IMR-90 (cell line): ENCODE measurements at regions not wholly inside any gene's neighbourhood (a gene's known extent, or its start where the extent isn't known, plus 50 kb on each side); places are given as distances from the start of the nearest gene placed in this dataset.

Experiments used
- ATAC-seq: fragments of 200-7000 bp; cut with Tn5 transposase; 2 replicates; pipeline ENCODE4 v1.9.1; 2020; ENCODE audit warnings: low read depth, mild to moderate bottlenecking, moderate library complexity
- BruUV-seq: library from RNA; stranded (reverse); fragments of 400-500 nt; replicated peaks from 2 replicates; lab custom pipeline; 2021; lab: Mats Ljungman, UMichigan
- CTCF ChIA-PET: fragments of 300-600 bp; formaldehyde crosslinking; extraction: SDS; loops from one replicate; lab custom pipeline; 2021; ENCODE audit warnings: antibody characterized with exemption; lab: Yijun Ruan, JAX
- POLR2A ChIA-PET: fragments of 300-600 bp; sonication (Branson Sonifier 250); formaldehyde crosslinking; loops from one replicate; lab custom pipeline; 2022; ENCODE audit warnings: antibody characterized with exemption; ENCODE audit not compliant: unreplicated experiment; lab: Charles Lee
- DNase-seq: peaks from one replicate; pipeline ENCODE4 v3.0.0; 2013
- H2AFZ ChIP-seq: replicated peaks from 2 replicates; pipeline ENCODE3; 2013; ENCODE audit warnings: low read length, mild to moderate bottlenecking; ENCODE audit not compliant: poor library complexity
- H2AK5ac ChIP-seq: 2 replicates; pipeline ENCODE4 v1.6.1; 2013; ENCODE audit warnings: low read depth, low read length, inconsistent platforms
- H2AK9ac ChIP-seq: replicated peaks from 2 replicates; pipeline ENCODE3; 2013; ENCODE audit warnings: mild to moderate bottlenecking, low read depth, low read length, moderate library complexity; ENCODE audit not compliant: poor library complexity
- H2BK120ac ChIP-seq: 2 replicates; pipeline ENCODE4 v1.6.1; 2013; ENCODE audit warnings: low read depth, low read length, inconsistent platforms
- H2BK15ac ChIP-seq: 3 replicates; pipeline ENCODE4 v1.6.1; 2013; ENCODE audit warnings: low read depth, low read length, inconsistent platforms
- H2BK20ac ChIP-seq: 2 replicates; pipeline ENCODE4 v1.6.1; 2013; ENCODE audit warnings: low read depth, mild to moderate bottlenecking, inconsistent platforms, low read length, moderate library complexity
- H2BK5ac ChIP-seq: 2 replicates; pipeline ENCODE4 v1.6.1; 2013; ENCODE audit warnings: mild to moderate bottlenecking, low read depth, low read length, inconsistent platforms; ENCODE audit not compliant: poor library complexity, severe bottlenecking
- H3K14ac ChIP-seq: replicated peaks from 2 replicates; pipeline ENCODE4 v1.6.1; 2013; ENCODE audit warnings: low read depth, low read length, inconsistent platforms
- H3K18ac ChIP-seq: 2 replicates; pipeline ENCODE4 v1.6.1; 2013; ENCODE audit warnings: low read depth, low read length, control low read depth
- H3K23ac ChIP-seq: 2 replicates; pipeline ENCODE4 v1.6.1; 2013; ENCODE audit warnings: low read depth, low read length, inconsistent platforms
- H3K27ac ChIP-seq: 2 replicates; pipeline ENCODE4 v1.5.1; 2013; ENCODE audit warnings: mild to moderate bottlenecking, control low read depth, low read length; ENCODE audit not compliant: insufficient read depth
- H3K27me3 ChIP-seq: 2 replicates; pipeline ENCODE4 v1.6.1; 2013; ENCODE audit warnings: low read length; ENCODE audit not compliant: control insufficient read depth, insufficient read depth
- H3K36me3 ChIP-seq: 2 replicates; pipeline ENCODE4 v1.6.1; 2013; ENCODE audit warnings: low read length, mixed read lengths; ENCODE audit not compliant: control insufficient read depth, insufficient read depth
- H3K4ac ChIP-seq: 2 replicates; pipeline ENCODE4 v1.6.1; 2013; ENCODE audit warnings: low read depth, low read length, inconsistent platforms
- H3K4me1 ChIP-seq: 2 replicates; pipeline ENCODE4 v1.6.1; 2013; ENCODE audit warnings: low read length, mixed read lengths; ENCODE audit not compliant: control insufficient read depth, insufficient read depth
- H3K4me2 ChIP-seq: 2 replicates; pipeline ENCODE4 v1.6.1; 2013; ENCODE audit warnings: low read depth, mild to moderate bottlenecking, control low read depth, low read length, moderate library complexity
- H3K4me3 ChIP-seq: 2 replicates; pipeline ENCODE4 v1.5.1; 2013; ENCODE audit warnings: low read depth, mild to moderate bottlenecking, control low read depth, low read length, moderate library complexity; ENCODE audit not compliant: insufficient read depth
- H3K56ac ChIP-seq: 2 replicates; pipeline ENCODE4 v1.6.1; 2013; ENCODE audit warnings: low read length, inconsistent platforms; ENCODE audit not compliant: insufficient read depth; ENCODE audit errors: extremely low read depth
- H3K79me1 ChIP-seq, 2 experiments: 2 replicates each; pipeline ENCODE4 v1.6.1; 2013; ENCODE audit warnings: low read length in 2 of 2, inconsistent platforms in 1 of 2, low read depth in 1 of 2
- H3K9ac ChIP-seq: 2 replicates; pipeline ENCODE4 v1.6.1; 2013; ENCODE audit warnings: low read depth, low read length, control low read depth
- H3K9me1 ChIP-seq: 2 replicates; pipeline ENCODE4 v1.6.1; 2013; ENCODE audit warnings: low read length, inconsistent platforms; ENCODE audit not compliant: insufficient read depth
- H3K9me3 ChIP-seq: 2 replicates; pipeline ENCODE4 v1.6.1; 2013; ENCODE audit warnings: low read length; ENCODE audit not compliant: control insufficient read depth, insufficient read depth
- H4K20me1 ChIP-seq: 2 replicates; pipeline ENCODE4 v1.6.1; 2013; ENCODE audit warnings: low read length, inconsistent platforms; ENCODE audit not compliant: insufficient read depth
- H4K5ac ChIP-seq: 2 replicates; pipeline ENCODE4 v1.6.1; 2013; ENCODE audit warnings: mild to moderate bottlenecking, low read depth, low read length, control low read depth
- H4K8ac ChIP-seq, 2 experiments: 2 replicates each; pipeline ENCODE4 v1.6.1; 2013; ENCODE audit warnings: low read depth in 2 of 2, low read length in 2 of 2, control low read depth in 1 of 2, inconsistent platforms in 1 of 2
- H4K91ac ChIP-seq: 2 replicates; pipeline ENCODE4 v1.6.1; 2013; ENCODE audit warnings: low read depth, low read length, inconsistent platforms; ENCODE audit not compliant: insufficient read depth
- ELK1 ChIP-seq: fragments of 150-350 bp; IDR thresholded peaks from 2 replicates; pipeline ENCODE4 v1.6.1; 2016; ENCODE audit warnings: low read depth, mild to moderate bottlenecking, low read length, moderate library complexity, borderline replicate concordance
- POLR2A ChIP-seq: IDR thresholded peaks from 2 replicates; pipeline ENCODE4 v1.6.1; 2012; ENCODE audit warnings: mild to moderate bottlenecking, low read depth, low read length
- WGBS, 2 experiments: methylation state at CpG; one replicate each; pipeline versions ENCODE4 v1.1.5 to v1.1.7; 2013; ENCODE audit warnings: missing lambda C conversion rate in 2 of 2; ENCODE audit not compliant: insufficient read length in 1 of 2; ENCODE audit errors: extremely low coverage in 2 of 2; 5-methylcytosine and 5-hydroxymethylcytosine counted together
- dilution Hi-C: fragments of 300-500 bp; cut with HindIII; formaldehyde crosslinking; loops from one replicate; pipeline ENCODE4 v1.14.3; 2018; ENCODE audit warnings: low sequenced_read_pairs; ENCODE audit not compliant: unreplicated experiment
- in situ Hi-C: fragments of 300-500 bp; cut with MboI; formaldehyde crosslinking; loops from 3 replicates; pipeline ENCODE4 v1.14.3; 2019; ENCODE audit warnings: low sequenced_read_pairs, inconsistent platforms, mixed read lengths
- intact Hi-C: fragments of 100-400 bp; cut with micrococcal nuclease; formaldehyde crosslinking; loops from 2 replicates; pipeline ENCODE4 v1.10.0; 2022

- dilution Hi-C loops, result no loop called here
- Histone ChIP-seq H3K9ac (no peak overlapping the region), H3K79me1 (no peaks in the 10 kb centered on the region), H3K56ac (no peak overlapping the region), H2BK120ac (no peak overlapping the region), H4K20me1 (no peaks in the 10 kb centered on the region), H4K8ac (no peak overlapping the region), H3K23ac (no peak overlapping the region), H2AK5ac (no peak overlapping the region), H2BK5ac (no peak overlapping the region), H3K27me3 (no peaks in the 10 kb centered on the region), H3K9me3 (no peaks in the 10 kb centered on the region), H2BK20ac (no peak overlapping the region), H3K14ac (no peak overlapping the region), H3K4me2 (no peak overlapping the region), H2AFZ (no peak overlapping the region), H3K18ac (no peak overlapping the region), H2BK15ac (no peak overlapping the region), H4K91ac (no peak overlapping the region), H3K4me1 (no peaks in the 10 kb centered on the region), H3K4ac (no peak overlapping the region), H3K9me1 (no peaks in the 10 kb centered on the region), H3K27ac (no peak overlapping the region), H2AK9ac (no peak overlapping the region), H4K5ac (no peak overlapping the region), H3K36me3 (no peaks in the 10 kb centered on the region), H3K4me3 (no peak overlapping the region)
- in situ Hi-C loops, result no loop called here
- CTCF ChIA-PET, result no interaction called here
- TF ChIP-seq ELK1 (no peak), POLR2A (no peak)
- WGBS, 2 experiments, result no CpG with 5 or more reads among the region's 2 CpGs
- no TSS peak for BruUV-seq
- DNase-seq, result no peak
- intact Hi-C loops, result no loop called here
- POLR2A ChIA-PET, result no interaction called here
- ATAC-seq, result no peak
Measured at GRCh38 chr6:97864826-97865225, 581.8 kb upstream of the MMS22L start.
